ENCODE measurements at regions not wholly inside any gene's neighbourhood (a gene's known extent, or its start where the extent isn't known, plus 50 kb on each side); places are given as distances from the start of the nearest gene placed in this dataset.

- TF ChIP-seq CTCF (IDR thresholded peaks at IDR 0.05; ENCODE audit: poor library complexity) (no peak), EZH2phosphoT487 (IDR thresholded peaks at IDR 0.05; ENCODE audit: low read depth, severe bottlenecking, unreplicated experiment) (no peak), EZH2 (IDR thresholded peaks at IDR 0.05; ENCODE audit: borderline replicate concordance) (no peak)
Observed at GRCh38 chr13:57878291-57878690, 246.7 kb downstream of the PCDH17 start.

All from hepatocyte (in vitro differentiated cells).